HG03095 (cell line): ENCODE measurements at regions not wholly inside any gene's neighbourhood (a gene's known extent, or its start where the extent isn't known, plus 50 kb on each side); places are given as distances from the start of the nearest gene placed in this dataset.

ENCODE experiments used
- ATAC-seq: cut with Tn5 transposase; IDR thresholded peaks from one replicate; pipeline ENCODE4 v1.9.1; 2021; ENCODE audit warnings: moderate library complexity; ENCODE audit not compliant: unreplicated experiment

DNA sequence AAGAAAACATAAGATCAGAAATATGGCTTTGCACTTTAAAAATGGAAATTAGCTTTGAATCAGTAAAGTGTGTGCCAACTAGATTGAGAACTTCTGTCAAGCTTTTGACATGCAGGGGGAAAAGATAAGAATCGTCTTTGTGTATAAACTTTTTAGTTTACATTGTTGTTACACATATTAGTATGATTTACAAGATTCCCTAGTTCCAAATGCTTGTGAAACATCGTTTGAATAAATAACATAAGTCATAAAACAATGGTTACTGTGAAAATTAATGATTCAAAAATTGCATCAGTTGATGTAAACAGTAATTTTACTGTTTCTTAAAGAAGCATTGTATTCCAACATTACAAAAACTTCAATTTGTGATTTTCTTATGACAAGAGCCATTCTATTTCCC, 207.6 kb upstream of the MTPN start:
- no peak for ATAC-seq

DNA sequence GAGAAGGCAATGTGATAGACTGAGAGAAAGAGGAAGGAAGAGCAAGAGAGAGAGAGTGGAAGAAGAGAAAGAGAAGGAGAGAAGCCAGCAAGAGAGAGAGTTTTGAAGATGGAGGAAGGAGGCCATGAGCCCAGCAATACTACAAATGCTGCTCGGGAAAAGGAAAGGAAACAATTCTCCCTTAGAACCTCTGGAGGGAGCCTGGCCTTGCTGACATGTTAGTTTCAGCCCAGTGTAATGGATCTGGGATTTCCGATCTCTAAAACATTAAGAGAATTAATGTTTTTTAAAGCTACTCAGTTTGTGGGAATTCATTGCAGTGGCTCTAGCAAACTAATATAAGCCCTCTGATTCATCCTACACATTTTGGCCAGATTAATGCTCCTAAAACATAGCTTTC, 206.8 kb upstream of the MTPN start:
- ATAC-seq, result no peak

DNA sequence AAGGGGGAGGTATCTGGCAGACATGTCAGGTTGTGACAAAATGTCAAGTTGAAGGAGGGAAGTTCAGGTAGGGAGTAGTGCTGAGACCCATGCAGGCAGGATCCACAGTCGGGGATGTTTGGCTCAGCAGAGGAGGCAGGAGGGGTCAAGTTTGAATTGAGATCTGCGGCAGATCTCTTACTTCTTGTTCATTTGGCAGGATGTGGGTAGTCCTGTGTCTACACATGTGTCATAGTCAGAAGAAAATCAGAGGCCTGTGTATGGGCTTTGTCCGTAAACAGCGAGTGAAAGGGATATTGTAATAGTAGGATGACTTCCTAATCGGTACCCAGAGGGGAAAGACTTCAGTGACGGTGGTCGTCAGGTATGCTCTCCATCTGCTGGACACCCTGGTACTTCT, 203.8 kb upstream of the MTPN start:
- ATAC-seq, result no peak

DNA sequence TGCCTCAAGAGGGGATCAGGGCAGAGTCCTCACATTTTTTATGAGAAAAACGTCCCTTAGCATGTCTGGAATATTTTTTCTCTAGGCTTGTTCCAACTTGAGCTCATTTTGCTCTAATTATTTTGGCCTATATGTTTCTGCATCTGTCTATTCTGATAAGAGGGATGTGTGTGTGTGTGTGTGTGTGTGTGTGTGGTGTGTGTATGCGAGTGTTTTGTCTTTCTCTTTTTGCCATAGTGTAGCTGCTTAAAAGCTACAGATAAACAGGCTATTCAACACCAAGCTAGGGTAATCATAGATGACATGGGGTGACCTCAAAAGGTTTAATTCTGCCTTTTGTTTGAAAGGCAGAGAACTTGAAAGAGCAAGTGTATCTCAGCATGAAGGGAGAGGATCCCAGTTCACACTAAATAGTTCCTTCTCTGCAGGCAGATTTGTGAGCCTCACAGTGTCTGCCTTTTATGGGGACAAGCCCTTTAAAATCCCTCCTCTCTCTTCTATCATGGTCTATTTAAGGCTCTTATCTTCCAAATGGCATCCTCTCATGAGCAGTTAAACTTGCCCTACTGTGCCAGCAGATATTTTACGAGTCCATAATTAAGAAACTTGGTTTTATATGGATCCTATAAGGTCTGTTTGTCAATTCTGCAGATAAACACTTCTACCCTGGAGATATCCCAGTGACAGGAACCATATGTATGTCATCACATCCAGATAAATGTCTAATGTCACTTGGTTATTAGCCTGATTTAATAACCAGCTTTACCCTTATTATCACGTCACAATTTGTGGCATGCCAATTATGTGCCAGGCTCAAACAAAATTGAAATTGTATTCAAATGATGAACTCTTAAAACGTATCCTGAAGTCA, 202.9 kb upstream of the MTPN start:
- no peak for ATAC-seq

DNA sequence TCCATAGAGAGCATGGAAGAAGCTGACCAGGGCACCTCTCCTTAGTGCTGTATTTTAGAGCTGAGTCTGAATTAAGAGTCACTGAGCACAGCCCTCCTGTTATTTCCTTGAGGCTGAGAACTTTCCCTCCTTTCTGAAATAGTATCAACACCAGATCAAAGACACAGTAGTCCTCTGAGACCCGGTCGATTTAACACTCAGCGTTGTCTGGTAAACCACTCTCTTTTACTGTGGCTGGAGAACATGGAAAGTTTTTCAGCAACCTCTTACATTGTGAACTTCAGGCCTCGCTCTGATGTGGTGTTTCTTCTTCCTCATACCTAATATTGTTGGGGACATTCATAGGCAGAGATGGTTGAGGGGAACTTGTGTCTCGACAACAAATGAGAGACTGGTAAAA, 202.0 kb upstream of the MTPN start:
- ATAC-seq, result no peak

DNA sequence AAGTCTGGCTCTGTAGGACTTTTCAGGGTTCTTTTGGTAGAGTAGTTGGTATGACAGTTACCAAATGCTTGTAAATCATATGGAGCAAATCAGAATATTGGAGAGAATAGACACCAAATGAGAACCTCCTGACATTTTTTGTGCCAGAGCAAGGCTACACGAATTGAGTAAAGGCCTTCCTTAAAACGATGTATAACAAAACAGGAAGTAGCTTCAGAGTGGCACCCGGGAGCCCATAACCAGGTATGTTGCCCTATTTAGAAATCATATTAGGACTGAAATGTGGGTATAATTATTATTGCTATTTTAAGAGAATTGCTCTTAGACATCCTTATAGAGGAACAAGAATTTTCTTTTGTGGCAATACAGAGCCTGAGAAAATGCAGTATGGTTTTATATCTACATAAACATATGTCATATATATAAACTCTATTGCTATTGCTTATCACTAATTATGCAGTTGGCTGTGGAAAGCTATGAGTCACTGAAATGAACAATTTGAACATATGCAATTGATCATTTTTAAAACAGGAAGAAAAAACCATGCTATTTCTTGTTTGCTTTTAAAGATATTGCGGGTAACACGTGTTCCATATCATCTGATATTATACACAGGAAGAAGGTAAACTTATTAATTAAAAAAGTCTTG, 197.4 kb upstream of the MTPN start:
- no peak for ATAC-seq

DNA sequence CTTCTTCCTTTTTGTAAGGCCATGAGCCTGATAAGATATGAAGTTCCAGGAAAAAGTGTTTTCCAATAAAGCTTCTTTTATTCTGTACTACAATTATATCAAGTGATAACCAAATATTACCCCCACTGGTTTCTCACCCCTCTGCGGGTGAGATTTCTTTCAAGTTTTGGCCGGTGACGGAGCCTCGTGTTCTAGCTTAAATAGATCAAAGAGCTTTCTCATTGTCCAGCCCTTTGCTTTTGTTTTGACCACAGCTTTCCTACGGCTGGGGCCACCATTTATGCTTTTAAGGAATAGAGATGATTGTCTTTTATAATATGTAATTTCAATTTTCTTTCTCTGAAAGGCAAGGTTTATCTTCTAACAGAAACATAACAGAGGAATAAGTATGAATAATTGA, 196.7 kb upstream of the MTPN start:
- no peak for ATAC-seq

DNA sequence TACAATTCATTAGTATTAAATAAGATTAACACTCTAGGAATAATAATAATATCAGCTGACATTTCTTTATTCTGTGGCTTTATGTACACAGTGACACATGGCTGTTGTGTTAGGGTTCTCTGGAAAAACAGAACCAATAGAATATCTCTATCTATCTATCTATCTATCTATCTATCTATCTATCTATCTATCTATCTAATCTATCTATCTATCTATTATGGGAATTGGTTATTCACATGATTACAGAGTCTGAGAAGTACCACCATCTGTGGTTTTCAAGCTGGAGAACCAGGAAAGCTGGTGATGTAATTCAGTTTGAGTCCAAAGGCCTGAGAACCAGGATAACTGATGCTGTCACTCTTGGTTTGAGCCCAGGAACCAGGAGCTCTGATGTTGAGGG, 194.1 kb upstream of the MTPN start:
- ATAC-seq, result no peak

DNA sequence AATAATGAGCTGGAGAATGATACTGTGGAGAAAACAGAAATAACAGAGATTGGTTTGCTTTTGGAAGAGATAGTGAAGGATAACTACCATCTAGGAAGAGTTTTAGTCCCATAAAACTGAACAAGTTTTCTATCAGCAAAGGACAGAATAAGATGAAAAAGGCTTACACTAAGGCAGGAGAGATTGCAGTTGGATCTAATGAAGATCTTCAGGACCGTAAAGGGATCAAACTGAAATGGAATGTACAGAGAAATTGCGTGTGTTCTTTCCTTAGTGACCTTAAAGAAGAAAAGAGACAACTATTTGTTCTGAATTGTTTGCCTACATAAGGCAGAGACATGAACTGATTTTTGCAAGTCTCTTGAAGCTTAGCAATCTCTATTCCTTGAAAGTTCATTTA, 191.7 kb upstream of the MTPN start:
- no peak for ATAC-seq

DNA sequence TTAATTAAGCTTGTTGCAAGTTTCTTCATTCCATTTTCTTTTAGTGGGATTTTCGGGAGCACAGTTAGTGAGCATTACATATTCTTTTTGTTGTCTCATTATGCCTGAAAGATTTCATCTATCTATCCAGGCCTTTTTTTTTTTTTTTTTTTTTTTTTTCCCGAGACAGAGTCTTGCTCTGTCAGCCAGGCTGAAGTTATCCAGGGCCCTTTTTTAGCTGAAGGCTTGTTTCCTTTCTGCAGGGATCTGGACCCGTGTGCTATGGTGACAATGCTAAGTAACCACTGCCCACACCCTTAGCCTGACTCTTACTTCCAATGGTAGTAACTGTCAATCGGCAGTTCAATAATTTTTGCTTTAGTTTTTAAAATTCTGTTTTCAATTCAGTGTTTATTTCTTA, 190.8 kb upstream of the MTPN start:
- ATAC-seq, result no peak

DNA sequence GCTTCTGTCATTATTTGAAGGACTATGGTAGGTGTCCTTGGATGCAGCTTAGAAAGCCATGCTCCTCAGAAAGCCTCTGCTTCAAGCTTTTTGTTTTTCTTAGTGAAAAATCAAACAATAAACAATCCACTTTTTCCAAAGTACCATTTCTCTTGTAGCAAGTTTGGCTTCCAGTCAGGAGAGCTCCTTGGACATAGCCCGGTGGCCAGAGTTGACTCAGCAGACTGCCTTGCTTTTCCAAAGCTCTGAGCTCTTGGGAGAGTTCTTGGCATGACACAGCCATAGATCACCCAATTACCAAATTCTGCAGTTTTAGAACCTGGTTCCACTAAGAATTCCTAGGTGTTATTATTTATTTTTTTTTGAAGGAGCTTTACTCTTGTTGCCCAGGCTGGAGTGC, 189.4 kb upstream of the MTPN start:
- no peak for ATAC-seq

DNA sequence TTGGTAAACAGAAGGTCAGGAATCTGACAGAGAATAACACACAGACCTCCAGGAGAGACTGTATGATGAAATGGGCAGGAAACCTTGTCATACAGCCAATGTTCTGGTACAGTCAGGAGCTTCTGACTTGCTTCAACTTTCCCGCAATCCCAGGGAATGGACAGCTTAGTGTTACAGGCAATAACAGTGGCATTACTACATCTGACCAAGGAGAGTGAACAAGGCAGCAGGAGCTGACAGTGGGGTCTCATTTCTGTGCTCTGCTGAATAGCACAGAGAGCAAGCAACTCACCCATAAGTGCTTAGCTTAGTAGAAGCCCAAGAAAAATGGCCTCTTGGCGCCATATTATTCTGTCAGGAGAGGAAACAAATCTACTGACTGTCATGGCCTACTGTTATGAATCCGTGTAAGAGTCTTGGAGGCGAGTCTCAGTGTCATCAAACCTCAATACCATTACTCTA, 186.2 kb upstream of the MTPN start:
- ATAC-seq, result no peak

DNA sequence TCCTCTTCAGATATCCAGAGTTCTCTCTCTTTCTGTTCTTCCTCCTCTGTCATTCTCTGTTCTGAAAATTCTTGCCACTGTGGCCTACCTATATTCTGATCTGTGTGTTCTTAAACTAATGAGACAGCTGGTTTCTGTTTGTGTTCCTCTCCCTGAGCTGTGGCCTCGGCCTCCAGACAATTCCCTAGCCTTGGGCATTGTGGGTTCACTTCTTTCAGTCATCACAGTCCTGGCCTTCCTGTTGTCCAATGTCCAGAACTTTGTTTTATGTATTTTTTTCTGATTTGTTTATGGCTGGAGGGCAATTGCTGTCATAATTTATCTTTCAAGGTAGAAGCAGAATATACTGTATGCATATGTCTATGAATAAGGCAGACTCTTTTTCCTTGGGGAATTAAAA, 173.2 kb upstream of the MTPN start:
- ATAC-seq, result no peak

DNA sequence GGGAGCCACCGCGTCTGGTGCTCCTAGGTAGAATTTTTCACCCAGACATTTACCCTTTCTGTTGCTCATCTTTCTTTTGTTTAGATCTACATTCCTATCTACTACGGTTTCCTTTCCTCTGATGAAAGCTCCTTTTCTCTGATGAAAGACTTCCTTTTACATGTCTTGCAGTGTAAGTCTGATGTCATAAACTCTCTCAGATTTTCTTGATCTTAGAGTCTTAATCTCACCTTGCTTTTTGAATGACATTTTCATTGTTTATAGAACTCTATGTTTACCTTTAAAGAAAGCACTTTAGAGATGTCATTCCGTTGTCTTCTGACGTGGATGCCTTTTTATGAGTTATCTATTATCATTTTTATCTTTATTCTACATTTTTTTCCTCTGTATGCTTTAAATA, 171.8 kb upstream of the MTPN start:
- ATAC-seq, result no peak

DNA sequence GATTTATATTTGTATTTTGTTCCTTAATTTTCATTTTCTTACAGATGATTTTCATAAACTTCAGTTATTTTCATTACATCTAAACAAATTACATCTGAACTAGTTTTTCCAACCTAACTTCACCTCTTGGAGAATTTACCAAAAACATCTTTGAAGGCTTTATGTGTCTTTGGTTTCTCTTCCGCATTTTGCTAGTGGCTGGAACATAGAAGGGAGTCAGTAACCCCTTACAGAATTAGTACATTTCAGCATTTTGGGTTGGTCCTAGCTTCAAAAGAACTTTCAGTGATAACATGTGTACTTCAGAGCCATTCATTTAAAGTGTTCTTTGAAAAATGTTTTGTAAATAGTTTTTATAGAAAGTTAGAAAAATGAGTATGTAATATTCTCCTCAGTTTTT, 169.8 kb upstream of the MTPN start:
- ATAC-seq, result no peak

DNA sequence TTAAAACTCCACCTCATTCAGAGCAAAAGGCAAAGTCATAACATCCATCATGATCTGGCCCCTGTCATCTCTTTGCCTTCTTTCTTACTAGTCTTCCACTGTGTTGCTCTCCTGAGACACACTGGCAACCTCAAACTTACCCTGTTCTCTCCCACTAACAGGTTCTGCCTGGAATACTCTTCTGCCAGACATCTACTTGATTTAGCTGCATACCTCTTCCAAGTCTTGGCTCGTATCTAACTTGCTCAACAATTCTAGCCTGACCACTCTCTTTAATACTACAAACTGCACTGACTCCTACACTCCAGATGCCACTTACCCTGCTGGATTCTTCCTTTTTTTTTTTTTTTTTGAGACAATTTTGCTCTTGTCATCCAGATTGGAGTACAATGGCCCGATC, 167.0 kb upstream of the MTPN start:
- ATAC-seq, result no peak

DNA sequence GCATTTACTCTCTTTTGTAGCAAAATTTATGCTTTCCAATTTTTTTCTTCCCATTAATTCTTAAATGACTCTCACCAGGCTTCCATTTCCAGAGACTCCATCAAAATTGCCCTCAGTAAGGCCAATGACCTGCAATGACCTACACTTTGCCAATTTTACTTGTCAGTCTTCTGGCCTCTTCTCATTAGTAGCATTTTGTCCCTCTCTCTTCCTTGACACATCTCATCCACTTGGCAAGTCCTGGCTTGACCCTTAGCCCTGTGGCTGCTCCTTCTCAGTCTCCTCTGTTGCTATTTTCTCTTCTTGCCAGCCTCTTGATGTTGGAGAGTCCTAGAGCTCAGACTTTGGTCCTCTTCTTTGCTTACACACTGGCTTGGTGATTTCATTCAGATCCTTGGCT, 166.1 kb upstream of the MTPN start:
- no peak for ATAC-seq

DNA sequence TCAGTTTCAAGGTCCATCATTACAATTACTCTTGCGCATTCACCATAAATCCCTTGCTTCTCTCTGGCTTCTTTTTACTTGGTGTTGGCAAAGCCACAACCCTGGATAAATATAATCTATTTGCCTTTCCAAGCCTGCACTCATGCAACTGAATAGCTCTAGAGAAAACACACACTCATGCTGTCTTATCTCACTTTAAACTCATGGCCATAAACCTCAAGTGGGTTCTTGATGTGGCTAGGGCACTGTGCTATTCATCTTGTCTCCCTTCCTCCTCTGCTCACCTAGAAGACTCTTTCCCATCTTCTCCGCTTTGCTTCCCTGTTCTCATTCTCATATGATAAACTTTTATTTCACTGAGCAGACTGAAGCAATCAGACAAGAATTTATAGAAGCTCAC, 165.4 kb upstream of the MTPN start:
- ATAC-seq, result no peak

DNA sequence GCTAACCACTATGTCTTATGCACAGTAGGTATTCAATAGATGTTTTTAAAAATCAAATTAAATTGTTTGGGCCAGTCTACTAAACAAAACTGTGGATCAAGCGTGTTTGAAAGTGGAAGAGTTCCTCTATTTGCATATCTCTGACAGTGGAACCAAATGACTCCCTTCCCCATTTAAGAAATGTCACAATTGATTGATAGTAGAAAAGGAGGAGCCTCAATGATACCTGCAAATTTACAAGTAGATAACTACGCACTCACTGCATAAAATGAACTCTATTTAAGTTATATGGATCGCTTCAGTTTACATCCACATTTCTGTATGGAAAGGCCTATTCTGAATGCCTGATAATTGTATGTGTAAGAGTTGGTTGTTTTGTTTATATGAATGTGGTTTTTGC, 163.3 kb upstream of the MTPN start:
- no peak for ATAC-seq

DNA sequence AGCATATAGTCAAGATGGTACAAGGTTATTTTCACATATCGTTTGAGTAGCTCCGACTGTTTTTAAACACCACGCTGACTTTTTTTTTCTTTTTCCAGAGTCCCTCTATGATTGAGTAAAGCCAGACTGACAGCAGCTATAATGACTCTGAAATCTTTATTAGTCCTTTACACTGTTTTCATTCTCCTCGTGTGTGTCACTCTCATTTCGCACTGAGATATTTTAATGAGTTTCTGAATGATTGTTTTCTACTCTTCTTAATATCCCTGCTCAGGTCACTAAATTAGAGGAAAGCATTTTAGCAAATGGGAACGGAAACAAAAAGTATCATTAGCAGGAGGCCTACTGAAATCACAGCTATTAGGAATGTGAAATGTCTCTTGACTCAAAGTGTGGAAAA, 162.3 kb upstream of the MTPN start:
- ATAC-seq, result no peak

DNA sequence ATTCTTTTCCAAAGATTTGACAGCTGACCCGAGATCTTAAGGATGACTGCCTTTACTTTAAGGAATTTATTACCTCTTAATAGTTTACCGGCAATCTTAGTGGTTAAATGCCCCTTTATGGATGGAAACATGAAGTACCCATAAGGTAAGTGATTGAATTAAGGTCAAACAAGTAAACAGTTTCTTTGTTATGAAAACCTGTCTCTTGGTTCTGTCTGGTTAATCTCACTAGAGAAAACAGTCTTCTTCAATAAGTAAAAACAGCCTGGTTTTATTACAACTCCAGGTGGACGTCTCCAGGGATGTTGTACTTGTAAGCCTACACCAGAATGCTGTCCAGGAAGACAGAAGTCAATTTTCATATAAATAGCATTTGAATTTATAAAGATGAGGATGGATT, 161.8 kb upstream of the MTPN start:
- no peak for ATAC-seq

DNA sequence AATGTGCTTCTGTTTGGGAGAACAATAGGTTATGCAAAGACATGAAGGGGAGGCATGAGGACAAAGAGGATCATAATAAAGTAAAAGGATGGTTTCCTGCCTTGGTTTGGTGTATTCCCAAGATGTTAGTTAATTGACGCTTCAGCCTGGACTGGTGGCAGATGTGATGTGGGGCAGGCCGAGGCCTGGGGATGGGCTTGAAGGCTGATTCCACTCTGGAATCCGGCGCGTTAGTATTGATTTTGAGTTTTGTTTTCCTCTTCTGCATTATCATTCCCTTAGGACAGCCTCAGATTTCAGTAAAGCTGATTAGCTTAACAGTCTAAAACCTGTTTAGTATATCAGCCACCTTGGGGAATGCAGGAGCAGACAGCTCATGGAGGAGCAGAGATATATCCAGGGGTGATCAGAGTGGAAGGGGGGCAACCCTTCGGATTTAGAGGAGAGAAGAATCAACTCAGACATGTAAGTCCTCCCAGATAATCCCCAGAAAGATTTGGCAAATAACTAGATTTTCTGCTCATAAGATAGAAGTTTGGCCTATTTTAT, 159.8 kb upstream of the MTPN start:
- ATAC-seq, result no peak
